ENCODE measurements at regions not wholly inside any gene's neighbourhood (a gene's known extent, or its start where the extent isn't known, plus 50 kb on each side); places are given as distances from the start of the nearest gene placed in this dataset.

DNA sequence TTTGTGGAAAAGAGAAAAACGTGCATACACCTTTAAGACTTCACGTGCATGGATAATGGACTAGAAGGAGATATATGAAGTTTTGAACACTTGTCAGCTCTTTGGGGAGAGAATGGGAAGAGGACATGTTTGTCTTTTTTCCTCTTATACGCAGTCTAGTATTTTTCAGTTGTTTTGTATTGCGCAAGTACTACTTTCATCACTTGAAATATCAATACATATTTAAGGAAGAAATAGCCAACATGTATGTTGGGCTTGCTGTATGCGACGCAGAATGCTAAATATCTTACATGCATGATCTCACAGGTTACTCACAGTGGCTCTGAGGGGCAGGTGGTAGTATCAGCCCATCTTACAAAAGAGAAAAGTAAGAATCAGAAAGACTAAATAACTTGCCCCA, 176.5 kb upstream of the RUNX1 start:
- Histone ChIP-seq H3K27ac (replicated peaks) (no peak overlapping the region), H3K4me3 (replicated peaks; ENCODE audit: insufficient read depth, low read length) (no peak overlapping the region)
- peak in 1 of 2 experiments; percentile 27 for DNase-seq (ENCODE audit: low read depth in 1 of 2, low spot score in 1 of 2)

DNA sequence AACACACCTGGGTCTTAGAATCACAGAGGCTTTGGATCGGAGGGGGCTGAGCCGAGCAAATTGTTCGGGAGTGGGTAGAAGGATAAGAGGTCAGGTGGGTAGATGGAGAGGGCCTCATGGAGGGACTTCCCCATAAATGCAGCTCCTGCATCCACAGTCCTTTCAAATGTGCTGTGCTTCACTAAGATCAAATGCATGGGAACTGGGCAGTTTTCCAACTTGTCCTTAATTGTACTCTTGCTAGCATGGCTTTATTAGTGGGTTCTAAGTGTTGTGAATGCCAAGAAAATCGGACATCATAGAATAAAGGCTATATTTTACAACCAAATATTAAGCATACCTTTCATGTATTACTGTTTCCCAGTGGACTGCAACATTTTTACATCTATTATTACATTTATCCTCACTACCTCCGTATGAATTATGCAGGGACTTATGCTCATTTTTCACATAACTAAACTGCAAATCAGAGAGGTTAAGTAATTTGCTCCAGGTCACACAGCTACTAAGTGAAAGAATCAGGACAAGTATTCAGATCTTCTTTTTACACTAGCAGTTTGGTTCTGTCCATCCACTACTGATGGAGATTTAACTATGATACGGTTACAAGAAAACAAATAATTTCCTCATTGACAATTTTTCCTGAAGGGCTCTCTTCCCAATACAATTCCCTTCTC, 174.5 kb upstream of the RUNX1 start:
- no peaks in the 10 kb centered on the region for H3K27me3 ChIP-seq (ENCODE audit: insufficient read depth, poor library complexity, severe bottlenecking)
- TF ChIP-seq SPI1 (IDR thresholded peaks at IDR 0.05; ENCODE audit: borderline replicate concordance, low read depth) (no peak), POLR2AphosphoS5 (IDR thresholded peaks at IDR 0.05; ENCODE audit: low read depth) (no peak), GABPA (IDR thresholded peaks at IDR 0.05; ENCODE audit: low read depth) (no peak)
- TF ChIP-seq, protein P1, sequence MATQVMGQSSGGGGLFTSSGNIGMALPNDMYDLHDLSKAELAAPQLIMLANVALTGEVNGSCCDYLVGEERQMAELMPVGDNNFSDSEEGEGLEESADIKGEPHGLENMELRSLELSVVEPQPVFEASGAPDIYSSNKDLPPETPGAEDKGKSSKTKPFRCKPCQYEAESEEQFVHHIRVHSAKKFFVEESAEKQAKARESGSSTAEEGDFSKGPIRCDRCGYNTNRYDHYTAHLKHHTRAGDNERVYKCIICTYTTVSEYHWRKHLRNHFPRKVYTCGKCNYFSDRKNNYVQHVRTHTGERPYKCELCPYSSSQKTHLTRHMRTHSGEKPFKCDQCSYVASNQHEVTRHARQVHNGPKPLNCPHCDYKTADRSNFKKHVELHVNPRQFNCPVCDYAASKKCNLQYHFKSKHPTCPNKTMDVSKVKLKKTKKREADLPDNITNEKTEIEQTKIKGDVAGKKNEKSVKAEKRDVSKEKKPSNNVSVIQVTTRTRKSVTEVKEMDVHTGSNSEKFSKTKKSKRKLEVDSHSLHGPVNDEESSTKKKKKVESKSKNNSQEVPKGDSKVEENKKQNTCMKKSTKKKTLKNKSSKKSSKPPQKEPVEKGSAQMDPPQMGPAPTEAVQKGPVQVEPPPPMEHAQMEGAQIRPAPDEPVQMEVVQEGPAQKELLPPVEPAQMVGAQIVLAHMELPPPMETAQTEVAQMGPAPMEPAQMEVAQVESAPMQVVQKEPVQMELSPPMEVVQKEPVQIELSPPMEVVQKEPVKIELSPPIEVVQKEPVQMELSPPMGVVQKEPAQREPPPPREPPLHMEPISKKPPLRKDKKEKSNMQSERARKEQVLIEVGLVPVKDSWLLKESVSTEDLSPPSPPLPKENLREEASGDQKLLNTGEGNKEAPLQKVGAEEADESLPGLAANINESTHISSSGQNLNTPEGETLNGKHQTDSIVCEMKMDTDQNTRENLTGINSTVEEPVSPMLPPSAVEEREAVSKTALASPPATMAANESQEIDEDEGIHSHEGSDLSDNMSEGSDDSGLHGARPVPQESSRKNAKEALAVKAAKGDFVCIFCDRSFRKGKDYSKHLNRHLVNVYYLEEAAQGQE (IDR thresholded peaks at IDR 0.05; ENCODE audit: insufficient replicate concordance, low read depth), result no peak
- TF ChIP-seq, protein P2, sequence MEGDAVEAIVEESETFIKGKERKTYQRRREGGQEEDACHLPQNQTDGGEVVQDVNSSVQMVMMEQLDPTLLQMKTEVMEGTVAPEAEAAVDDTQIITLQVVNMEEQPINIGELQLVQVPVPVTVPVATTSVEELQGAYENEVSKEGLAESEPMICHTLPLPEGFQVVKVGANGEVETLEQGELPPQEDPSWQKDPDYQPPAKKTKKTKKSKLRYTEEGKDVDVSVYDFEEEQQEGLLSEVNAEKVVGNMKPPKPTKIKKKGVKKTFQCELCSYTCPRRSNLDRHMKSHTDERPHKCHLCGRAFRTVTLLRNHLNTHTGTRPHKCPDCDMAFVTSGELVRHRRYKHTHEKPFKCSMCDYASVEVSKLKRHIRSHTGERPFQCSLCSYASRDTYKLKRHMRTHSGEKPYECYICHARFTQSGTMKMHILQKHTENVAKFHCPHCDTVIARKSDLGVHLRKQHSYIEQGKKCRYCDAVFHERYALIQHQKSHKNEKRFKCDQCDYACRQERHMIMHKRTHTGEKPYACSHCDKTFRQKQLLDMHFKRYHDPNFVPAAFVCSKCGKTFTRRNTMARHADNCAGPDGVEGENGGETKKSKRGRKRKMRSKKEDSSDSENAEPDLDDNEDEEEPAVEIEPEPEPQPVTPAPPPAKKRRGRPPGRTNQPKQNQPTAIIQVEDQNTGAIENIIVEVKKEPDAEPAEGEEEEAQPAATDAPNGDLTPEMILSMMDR (IDR thresholded peaks at IDR 0.05; ENCODE audit: insufficient read depth, low read length), result no peak
- DNase-seq (ENCODE audit: low read depth in 1 of 2, low spot score in 1 of 2), result no peak
- H3K27ac ChIP-seq (replicated peaks), result no peak overlapping the region
- H3K4me3 ChIP-seq (replicated peaks; ENCODE audit: insufficient read depth, low read length), result no peak overlapping the region

More for the DNA sequence above, 176.5 kb upstream of the RUNX1 start:
- H3K27me3 ChIP-seq (ENCODE audit: insufficient read depth, poor library complexity, severe bottlenecking), result no peaks in the 10 kb centered on the region
- TF ChIP-seq GABPA (IDR thresholded peaks at IDR 0.05; ENCODE audit: low read depth) (no peak), SPI1 (IDR thresholded peaks at IDR 0.05; ENCODE audit: borderline replicate concordance, low read depth) (no peak), POLR2AphosphoS5 (IDR thresholded peaks at IDR 0.05; ENCODE audit: low read depth) (no peak)
- TF ChIP-seq, protein P2 (IDR thresholded peaks at IDR 0.05; ENCODE audit: insufficient read depth, low read length), result no peak
- TF ChIP-seq, protein P1 (IDR thresholded peaks at IDR 0.05; ENCODE audit: insufficient replicate concordance, low read depth), result no peak

DNA sequence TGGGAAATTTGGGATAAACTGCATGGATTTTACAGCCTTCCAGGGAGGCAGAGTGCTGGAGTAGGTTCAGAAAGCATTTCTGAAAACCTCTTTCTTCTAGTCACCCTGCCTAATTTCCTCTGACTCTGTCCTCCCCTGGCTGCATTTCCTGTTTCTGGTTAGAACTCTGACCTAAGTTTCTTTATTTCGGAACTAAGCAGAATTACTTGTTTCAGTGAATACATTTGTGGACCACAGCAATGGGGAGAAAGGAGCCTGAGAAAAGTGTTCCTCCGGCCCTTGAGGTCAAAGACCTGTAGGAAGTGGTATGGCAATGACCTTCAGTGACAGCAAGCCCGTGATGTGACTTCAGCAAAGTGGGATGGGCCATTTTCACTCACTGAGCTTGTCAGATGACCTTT, 173.4 kb upstream of the RUNX1 start:
- H3K27ac ChIP-seq (replicated peaks), result peak overlapping the region; percentile 36; the same call in 1 of the 2 replicates
- no peaks in the 10 kb centered on the region for H3K27me3 ChIP-seq (ENCODE audit: insufficient read depth, poor library complexity, severe bottlenecking)
- no peak for TF ChIP-seq POLR2AphosphoS5 (IDR thresholded peaks at IDR 0.05; ENCODE audit: low read depth)
- TF ChIP-seq, protein P2 (IDR thresholded peaks at IDR 0.05; ENCODE audit: insufficient read depth, low read length), result no peak
- TF ChIP-seq, protein P1 (IDR thresholded peaks at IDR 0.05; ENCODE audit: insufficient replicate concordance, low read depth), result no peak
- TF ChIP-seq SPI1 (IDR thresholded peaks at IDR 0.05; ENCODE audit: borderline replicate concordance, low read depth), result peak; percentile 68; the same call in 1 of the 2 replicates
- DNase-seq (ENCODE audit: low read depth in 1 of 2, low spot score in 1 of 2), result peak in 1 of 2 experiments; percentile 13
- no peak overlapping the region for H3K4me3 ChIP-seq (replicated peaks; ENCODE audit: insufficient read depth, low read length)

Data from HL-60 (cell line).